Gastrocnemius medialis (tissue), 4 donors: ENCODE measurements at regions not wholly inside any gene's neighbourhood (a gene's known extent, or its start where the extent isn't known, plus 50 kb on each side); places are given as distances from the start of the nearest gene placed in this dataset.

Experiments used
- ATAC-seq, 2 donors: fragments of 150-250 bp; one replicate each; pipeline ENCODE4 v1.9.1; 2016
- DNase-seq, 2 donors: peaks; one replicate each; pipeline ENCODE4 v3.0.0-alpha.2; 2019
- H3K27ac ChIP-seq, 4 donors: fragments of 200-600 bp; sonication (generic); 1 replicate in 1 of 4; 2 replicates in 3 of 4; pipeline ENCODE4 v1.5.1; 2016 to 2018; ENCODE audit warnings: mild to moderate bottlenecking in 2 of 4, moderate library complexity in 1 of 4
- H3K27me3 ChIP-seq, 3 donors: fragments of 200-600 bp; sonication (generic) in 2 of 3; 1 replicate in 1 of 3; 2 replicates in 2 of 3; pipeline versions ENCODE4 v1.5.1 to v1.6.0; 2016 to 2019; ENCODE audit warnings: mild to moderate bottlenecking in 1 of 3, moderate library complexity in 1 of 3
- H3K36me3 ChIP-seq, 2 donors: fragments of 200-600 bp; sonication (generic) in 1 of 2; one replicate each; pipeline ENCODE4 v1.5.1; 2017 to 2018
- H3K4me1 ChIP-seq, 2 donors: fragments of 200-600 bp; sonication (generic) in 1 of 2; one replicate each; pipeline ENCODE4 v1.5.1; 2016 to 2017; ENCODE audit warnings: mild to moderate bottlenecking in 2 of 2
- H3K4me3 ChIP-seq, 4 donors: fragments of 200-600 bp; sonication (generic) in 3 of 4; 1 replicate in 1 of 4; 2 replicates in 3 of 4; pipeline ENCODE4 v1.5.1; 2016 to 2019; ENCODE audit warnings: mild to moderate bottlenecking in 2 of 4
- H3K9me3 ChIP-seq, 3 donors: fragments of 200-600 bp; sonication (generic) in 2 of 3; 1 replicate in 1 of 3; 2 replicates in 2 of 3; pipeline ENCODE4 v1.5.1; 2016 to 2019
- POLR2A ChIP-seq, 2 donors: fragments of 450-650 bp; IDR thresholded peaks; one replicate each; pipeline ENCODE4 v1.6.1; 2017; ENCODE audit warnings: antibody characterized with exemption in 2 of 2, mild to moderate bottlenecking in 2 of 2, moderate library complexity in 2 of 2
- in situ Hi-C, 4 donors: fragments of 200-750 bp; cut with MboI; loops; one replicate each; pipeline versions ENCODE4 v1.15.0 to v1.8.0; 2017; ENCODE audit warnings: low sequenced_read_pairs in 4 of 4
- intact Hi-C: fragments of 100-400 bp; cut with DNase I; formaldehyde crosslinking; loops from one replicate; pipeline ENCODE4 v1.15.1; 2023; ENCODE audit warnings: low total_unique reads
- TF ChIP-seq, protein P1 (sequence below), 5 experiments: fragments of 450-650 bp in 3 of 5; fragments of 200-600 bp in 2 of 5; sonication (generic) in 2 of 5; IDR thresholded peaks in 4 of 5; conservative IDR thresholded peaks in 1 of 5; 1 replicate in 4 of 5; 2 replicates in 1 of 5; pipeline ENCODE4 v1.5.1; 2016 to 2019; ENCODE audit warnings: antibody characterized with exemption in 5 of 5, mild to moderate bottlenecking in 3 of 5, moderate library complexity in 3 of 5

DNA sequence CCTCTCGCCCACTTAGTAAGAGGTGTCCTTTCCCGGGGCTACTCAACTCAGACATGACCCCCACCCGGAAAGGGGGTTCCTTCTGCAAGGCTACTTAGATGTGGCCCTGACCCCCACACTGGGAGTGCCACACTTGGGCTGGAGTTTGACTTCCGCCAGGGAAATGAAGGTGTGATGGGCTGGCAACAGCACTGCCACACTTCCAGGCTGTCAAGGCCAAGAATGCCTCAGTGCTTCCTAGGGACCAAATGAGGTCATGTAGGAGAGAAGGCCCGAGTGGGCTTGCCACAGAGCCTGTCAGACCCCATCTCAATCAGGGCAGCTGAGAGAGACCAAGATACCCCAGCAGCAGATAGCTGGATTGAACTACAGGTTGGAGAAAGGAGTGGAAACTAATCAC is 55.5 kb downstream of the DRD1 start:
- in situ Hi-C loops = no loop called here

DNA sequence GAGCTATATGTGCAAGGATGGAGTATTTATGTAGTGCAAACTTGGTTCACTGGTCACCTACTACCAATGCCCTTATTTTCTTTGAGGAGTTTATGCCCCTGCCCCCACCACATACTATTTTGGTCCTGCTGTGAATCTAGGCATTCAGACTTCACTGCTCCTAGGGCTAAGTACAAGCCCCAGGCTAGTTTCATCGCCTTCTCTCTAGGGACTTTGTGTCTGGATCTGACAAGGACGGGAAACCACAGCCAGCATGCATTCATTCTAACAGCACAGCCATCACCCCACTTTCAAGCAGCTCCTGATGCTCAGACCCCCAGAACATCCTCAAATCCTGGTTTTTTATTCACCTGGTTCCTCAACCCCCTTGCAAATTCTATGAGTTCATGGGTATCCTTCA is 56.8 kb downstream of the DRD1 start:
- intact Hi-C loops (no loop called here), in situ Hi-C loops (no loop called here)
- TF ChIP-seq POLR2A (IDR thresholded peaks at IDR 0.05) = no peak
- TF ChIP-seq, protein P1, sequence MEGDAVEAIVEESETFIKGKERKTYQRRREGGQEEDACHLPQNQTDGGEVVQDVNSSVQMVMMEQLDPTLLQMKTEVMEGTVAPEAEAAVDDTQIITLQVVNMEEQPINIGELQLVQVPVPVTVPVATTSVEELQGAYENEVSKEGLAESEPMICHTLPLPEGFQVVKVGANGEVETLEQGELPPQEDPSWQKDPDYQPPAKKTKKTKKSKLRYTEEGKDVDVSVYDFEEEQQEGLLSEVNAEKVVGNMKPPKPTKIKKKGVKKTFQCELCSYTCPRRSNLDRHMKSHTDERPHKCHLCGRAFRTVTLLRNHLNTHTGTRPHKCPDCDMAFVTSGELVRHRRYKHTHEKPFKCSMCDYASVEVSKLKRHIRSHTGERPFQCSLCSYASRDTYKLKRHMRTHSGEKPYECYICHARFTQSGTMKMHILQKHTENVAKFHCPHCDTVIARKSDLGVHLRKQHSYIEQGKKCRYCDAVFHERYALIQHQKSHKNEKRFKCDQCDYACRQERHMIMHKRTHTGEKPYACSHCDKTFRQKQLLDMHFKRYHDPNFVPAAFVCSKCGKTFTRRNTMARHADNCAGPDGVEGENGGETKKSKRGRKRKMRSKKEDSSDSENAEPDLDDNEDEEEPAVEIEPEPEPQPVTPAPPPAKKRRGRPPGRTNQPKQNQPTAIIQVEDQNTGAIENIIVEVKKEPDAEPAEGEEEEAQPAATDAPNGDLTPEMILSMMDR (IDR thresholded peaks at IDR 0.05 in 4 of 5, conservative IDR thresholded peaks at IDR 0.05 in 1 of 5) = no peak
- Histone ChIP-seq H3K4me3 (no peak overlapping the region), H3K27me3 (no peaks in the 10 kb centered on the region), H3K36me3 (no peaks in the 10 kb centered on the region), H3K27ac (no peak overlapping the region), H3K4me1 (no peaks in the 10 kb centered on the region), H3K9me3 (no peaks in the 10 kb centered on the region)
- ATAC-seq (no peak), DNase-seq (no peak)

More for the DNA sequence above, 55.5 kb downstream of the DRD1 start:
- TF ChIP-seq POLR2A (IDR thresholded peaks at IDR 0.05) = no peak
- TF ChIP-seq, protein P1 (IDR thresholded peaks at IDR 0.05 in 4 of 5, conservative IDR thresholded peaks at IDR 0.05 in 1 of 5) = no peak
- Histone ChIP-seq H3K27me3 (no peaks in the 10 kb centered on the region), H3K9me3 (no peaks in the 10 kb centered on the region), H3K4me3 (no peak overlapping the region), H3K27ac (no peak overlapping the region), H3K36me3 (no peaks in the 10 kb centered on the region), H3K4me1 (no peaks in the 10 kb centered on the region)
- ATAC-seq (no peak), DNase-seq (no peak)
- intact Hi-C loops = no loop called here

DNA sequence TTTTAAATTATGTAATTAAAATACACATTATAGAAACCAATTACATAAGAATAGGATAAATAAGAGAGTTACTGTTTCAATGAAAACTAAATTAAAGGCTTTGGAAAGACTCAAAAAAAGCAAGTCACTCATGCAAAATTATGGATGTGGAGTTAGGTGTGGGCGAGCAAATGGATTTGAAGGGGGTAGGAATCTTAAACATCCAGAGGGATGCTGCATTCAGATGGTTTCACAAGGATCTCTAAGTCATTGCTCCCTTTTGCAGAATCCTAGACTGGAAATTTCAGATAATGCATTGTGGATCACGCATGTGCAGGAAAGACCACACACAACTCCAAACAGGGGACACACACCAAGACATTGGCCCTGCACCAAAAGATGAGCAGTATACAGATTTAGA is 57.5 kb downstream of the DRD1 start:
- Histone ChIP-seq H3K4me1 (no peaks in the 10 kb centered on the region), H3K4me3 (no peak overlapping the region), H3K27me3 (no peaks in the 10 kb centered on the region), H3K27ac (no peak overlapping the region), H3K36me3 (no peaks in the 10 kb centered on the region), H3K9me3 (no peaks in the 10 kb centered on the region)
- DNase-seq (no peak), ATAC-seq (no peak)
- intact Hi-C loops = no loop called here
- TF ChIP-seq, protein P1 (IDR thresholded peaks at IDR 0.05 in 4 of 5, conservative IDR thresholded peaks at IDR 0.05 in 1 of 5) = no peak
- no peak for TF ChIP-seq POLR2A (IDR thresholded peaks at IDR 0.05)
- in situ Hi-C loops = no loop called here

DNA sequence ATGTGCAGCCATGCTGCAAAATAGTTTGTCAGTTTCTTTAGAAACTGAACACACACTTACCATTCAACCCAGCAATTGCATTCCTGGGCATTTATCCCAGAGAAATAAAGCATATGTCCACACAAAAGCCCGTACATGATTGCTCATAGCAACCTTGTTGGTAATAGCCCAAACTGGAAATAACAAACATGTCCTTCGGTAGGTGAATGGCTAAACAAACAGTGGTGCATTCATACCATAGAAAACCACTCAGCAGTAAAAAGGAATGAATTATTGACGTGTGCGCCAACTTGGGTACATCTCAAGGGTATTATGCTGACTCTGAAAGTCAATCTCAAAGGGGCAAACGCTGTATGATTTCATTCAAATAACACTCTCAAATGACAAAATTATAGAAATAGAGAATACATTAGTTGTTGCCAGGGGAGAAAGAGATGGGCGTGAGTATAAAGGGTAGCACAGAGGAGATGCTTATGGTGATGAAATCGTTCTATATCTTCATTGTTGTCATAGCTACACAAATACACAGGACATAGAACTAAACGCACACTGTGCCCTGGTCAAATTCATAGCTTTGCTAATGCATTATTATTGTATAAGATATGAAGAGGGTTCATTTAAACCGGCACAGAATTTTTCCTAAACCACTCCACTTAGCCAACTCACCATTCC is 58.2 kb downstream of the DRD1 start:
- Histone ChIP-seq H3K4me1 (no peaks in the 10 kb centered on the region), H3K36me3 (no peaks in the 10 kb centered on the region), H3K4me3 (no peak overlapping the region), H3K27ac (no peak overlapping the region), H3K27me3 (no peaks in the 10 kb centered on the region), H3K9me3 (no peaks in the 10 kb centered on the region)
- intact Hi-C loops (no loop called here), in situ Hi-C loops (no loop called here)
- ATAC-seq = no peak
- TF ChIP-seq POLR2A (IDR thresholded peaks at IDR 0.05) = no peak
- TF ChIP-seq, protein P1 (IDR thresholded peaks at IDR 0.05 in 4 of 5, conservative IDR thresholded peaks at IDR 0.05 in 1 of 5) = no peak
- no peak for DNase-seq
